HepG2 (cell line): ENCODE measurements at regions not wholly inside any gene's neighbourhood (a gene's known extent, or its start where the extent isn't known, plus 50 kb on each side); places are given as distances from the start of the nearest gene placed in this dataset.

Experiments
- ATAC-seq: fragments of 200-7000 bp; cut with Tn5 transposase; 3 replicates; pipeline ENCODE4 v1.9.1; 2020; ENCODE audit warnings: mild to moderate bottlenecking, moderate library complexity
- BruUV-seq: library from RNA; stranded (reverse); fragments of 400-500 nt; replicated peaks from 2 replicates; lab custom pipeline; 2021; lab: Mats Ljungman, UMichigan
- CTCF ChIA-PET: fragments of 300-600 bp; formaldehyde crosslinking; extraction: SDS; loops from one replicate; lab custom pipeline; 2021; ENCODE audit warnings: low total read pairs, inconsistent platforms, low intra/inter-chr PET ratio; lab: Yijun Ruan, JAX
- POLR2A ChIA-PET: fragments of 350-600 bp; sonication (Branson Sonifier 250); formaldehyde crosslinking; loops from one replicate; lab custom pipeline; 2020; ENCODE audit warnings: antibody characterized with exemption, inconsistent platforms; lab: Yijun Ruan, JAX
- DNase-seq: peaks from one replicate; pipeline ENCODE4 v3.0.0-alpha.2; 2015; ENCODE audit warnings: low spot score
- FAIRE-seq: peaks from 3 replicates; lab custom pipeline; 2011; peaks lifted over from hg19 to GRCh38; lab: Jason Lieb, UNC
- H2AFZ ChIP-seq: one replicate; pipeline ENCODE4 v1.6.1; 2011; ENCODE audit warnings: low read length, inconsistent platforms
- H3K27ac ChIP-seq: fragments of 300-600 bp; 3 replicates; pipeline ENCODE4 v1.8.0; 2011; ENCODE audit warnings: mixed run types, mild to moderate bottlenecking, mixed read lengths, low read length, inconsistent platforms; ENCODE audit not compliant: insufficient read depth; ENCODE audit errors: extremely low read length
- H3K27me3 ChIP-seq, 2 experiments: fragments of 200-600 bp in 1 of 2; 2 replicates in 1 of 2; 3 replicates in 1 of 2; pipeline versions ENCODE4 v1.6.0 to v1.8.0; 2011; ENCODE audit warnings: low read length in 2 of 2, mild to moderate bottlenecking in 2 of 2, moderate library complexity in 2 of 2, inconsistent platforms in 1 of 2; ENCODE audit not compliant: insufficient read depth in 2 of 2, control insufficient read depth in 1 of 2
- H3K36me3 ChIP-seq, 2 experiments: fragments of 200-600 bp in 1 of 2; replicated peaks in 1 of 2; 2 replicates in 1 of 2; 3 replicates in 1 of 2; pipeline versions ENCODE4 v1.5.1 to v1.8.0; 2011; ENCODE audit warnings: low read length in 2 of 2, inconsistent platforms in 1 of 2; ENCODE audit not compliant: insufficient read depth in 2 of 2, control insufficient read depth in 1 of 2
- H3K4me1 ChIP-seq: 2 replicates; pipeline ENCODE4 v1.5.1; 2012; ENCODE audit warnings: low read length, inconsistent platforms; ENCODE audit not compliant: insufficient read depth
- H3K4me2 ChIP-seq: 2 replicates; pipeline ENCODE4 v1.6.0; 2011; ENCODE audit warnings: low read depth, low read length, inconsistent platforms
- H3K4me3 ChIP-seq, 3 experiments: fragments of 200-600 bp in 1 of 3; sonication (generic), shearing (Covaris generic) in 1 of 3; replicated peaks in 1 of 3; 2 replicates each; pipeline ENCODE4 v1.5.1; 2011 to 2016; ENCODE audit warnings: low read length in 3 of 3, inconsistent platforms in 2 of 3, low read depth in 2 of 3, mild to moderate bottlenecking in 2 of 3, control low read depth in 1 of 3, mixed read lengths in 1 of 3; ENCODE audit not compliant: insufficient read depth in 1 of 3
- H3K79me2 ChIP-seq: one replicate; pipeline ENCODE4 v1.6.1; 2011; ENCODE audit warnings: low read length, inconsistent platforms; ENCODE audit not compliant: insufficient read depth
- H3K9ac ChIP-seq: 2 replicates; pipeline ENCODE4 v1.6.0; 2011; ENCODE audit warnings: mild to moderate bottlenecking, low read depth, low read length, inconsistent platforms; ENCODE audit not compliant: insufficient read depth
- H3K9me3 ChIP-seq: 2 replicates; pipeline ENCODE4 v1.5.1; 2012; ENCODE audit warnings: mild to moderate bottlenecking, low read length
- H4K20me1 ChIP-seq: 2 replicates; pipeline ENCODE4 v1.6.0; 2011; ENCODE audit warnings: inconsistent platforms, mild to moderate bottlenecking, low read length, moderate library complexity; ENCODE audit not compliant: insufficient read depth
- BRCA1 ChIP-seq: sonication (generic); formaldehyde crosslinking; IDR thresholded peaks from 2 replicates; pipeline ENCODE4 v1.4.0; 2020; ENCODE audit warnings: missing genetic modification reagents
- CHD4 ChIP-seq: fragments of 200-600 bp; sonication (generic); IDR thresholded peaks from 2 replicates; pipeline ENCODE4 v1.7.0; 2017; ENCODE audit warnings: mild to moderate bottlenecking, low read length, borderline replicate concordance
- ELK4 ChIP-seq: sonication (generic); formaldehyde crosslinking; IDR thresholded peaks from 2 replicates; pipeline ENCODE4 v1.9.0; 2021; ENCODE audit warnings: missing genetic modification reagents, borderline replicate concordance
- HNRNPUL1 ChIP-seq: fragments of 200-400 bp; formaldehyde crosslinking; IDR thresholded peaks from 2 replicates; pipeline ENCODE4 v1.6.1; 2017; ENCODE audit warnings: low read depth, mild to moderate bottlenecking, low read length, moderate library complexity
- IKZF5 ChIP-seq: IDR thresholded peaks from 2 replicates; pipeline ENCODE4 v1.6.1; 2018; ENCODE audit warnings: missing genetic modification reagents, mild to moderate bottlenecking, missing compliant biosample characterization
- ISX ChIP-seq: sonication (generic); formaldehyde crosslinking; conservative IDR thresholded peaks from 2 replicates; pipeline ENCODE4 v1.5.0; 2020; ENCODE audit warnings: missing genetic modification reagents
- NFKBIZ ChIP-seq: IDR thresholded peaks from 2 replicates; pipeline ENCODE4 v1.6.1; 2018; ENCODE audit warnings: missing genetic modification reagents, missing compliant biosample characterization
- ZNF644 ChIP-seq: IDR thresholded peaks from 2 replicates; pipeline ENCODE4 v1.6.1; 2016; ENCODE audit warnings: low read depth
- ZSCAN12 ChIP-seq: sonication (generic); formaldehyde crosslinking; IDR thresholded peaks from 2 replicates; pipeline ENCODE4 v1.9.0; 2021; ENCODE audit warnings: mild to moderate bottlenecking, missing genetic modification reagents
- WGBS: methylation state at CpG from one replicate; pipeline ENCODE4 v1.1.6; 2017; ENCODE audit warnings: low lambda C conversion rate; 5-methylcytosine and 5-hydroxymethylcytosine counted together
- in situ Hi-C: cut with HindIII; loops from 2 replicates; pipeline ENCODE4 v1.10.0; 2017; ENCODE audit warnings: low pct_unique_long_range_greater_than_20kb; ENCODE audit not compliant: extremely low pct_ligation_motif_present
- intact Hi-C: fragments of 100-400 bp; cut with micrococcal nuclease; formaldehyde crosslinking; loops from one replicate; pipeline ENCODE4 v1.10.0; 2022; ENCODE audit not compliant: unreplicated experiment
- TF ChIP-seq, protein P1 (sequence below): sonication (generic); formaldehyde crosslinking; IDR thresholded peaks from 2 replicates; pipeline ENCODE4 v1.5.1; 2020; ENCODE audit warnings: missing genetic modification reagents, mild to moderate bottlenecking, borderline replicate concordance
- TF ChIP-seq, protein P2 (sequence below): sonication (generic); formaldehyde crosslinking; IDR thresholded peaks from 2 replicates; pipeline ENCODE4 v1.9.0; 2021; ENCODE audit warnings: missing genetic modification reagents, borderline replicate concordance
- TF ChIP-seq, protein P3 (sequence below): sonication (generic); formaldehyde crosslinking; IDR thresholded peaks from 2 replicates; pipeline ENCODE4 v1.5.1; 2020; ENCODE audit warnings: mild to moderate bottlenecking, missing genetic modification reagents

GRCh38 chr3:137930976-137931375 is 79.0 kb upstream of the CLDN18 start:
- FAIRE-seq: no peak
- Histone ChIP-seq H3K27ac (no peak overlapping the region), H3K4me1 (no peaks in the 10 kb centered on the region), H3K9me3 (no peaks in the 10 kb centered on the region), H2AFZ (no peak overlapping the region), H3K4me2 (no peak overlapping the region), H4K20me1 (no peaks in the 10 kb centered on the region), H3K79me2 (no peaks in the 10 kb centered on the region), H3K4me3 (no peak overlapping the region), H3K27me3 (no peaks in the 10 kb centered on the region; a peak in 1 of 5 replicates), H3K9ac (no peak overlapping the region), H3K36me3 (no peaks in the 10 kb centered on the region)
- no peak for ATAC-seq
- no TSS peak for BruUV-seq
- 7% methylated on average over 3 of the region's 3 CpGs for WGBS
- ChIA-PET POLR2A (no interaction called here), CTCF (no interaction called here)
- in situ Hi-C loops (no loop called here), intact Hi-C loops (no loop called here)
- no peak for TF ChIP-seq ZNF644 (CRISPR knock-in tag)
- TF ChIP-seq ZSCAN12: no peak
- no peak for TF ChIP-seq HNRNPUL1
- no peak for TF ChIP-seq CHD4
- TF ChIP-seq ELK4 (CRISPR knock-in tag): no peak
- TF ChIP-seq, protein P1, sequence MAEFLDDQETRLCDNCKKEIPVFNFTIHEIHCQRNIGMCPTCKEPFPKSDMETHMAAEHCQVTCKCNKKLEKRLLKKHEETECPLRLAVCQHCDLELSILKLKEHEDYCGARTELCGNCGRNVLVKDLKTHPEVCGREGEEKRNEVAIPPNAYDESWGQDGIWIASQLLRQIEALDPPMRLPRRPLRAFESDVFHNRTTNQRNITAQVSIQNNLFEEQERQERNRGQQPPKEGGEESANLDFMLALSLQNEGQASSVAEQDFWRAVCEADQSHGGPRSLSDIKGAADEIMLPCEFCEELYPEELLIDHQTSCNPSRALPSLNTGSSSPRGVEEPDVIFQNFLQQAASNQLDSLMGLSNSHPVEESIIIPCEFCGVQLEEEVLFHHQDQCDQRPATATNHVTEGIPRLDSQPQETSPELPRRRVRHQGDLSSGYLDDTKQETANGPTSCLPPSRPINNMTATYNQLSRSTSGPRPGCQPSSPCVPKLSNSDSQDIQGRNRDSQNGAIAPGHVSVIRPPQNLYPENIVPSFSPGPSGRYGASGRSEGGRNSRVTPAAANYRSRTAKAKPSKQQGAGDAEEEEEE (CRISPR knock-in tag): no peak
- TF ChIP-seq IKZF5 (CRISPR knock-in tag): no peak
- TF ChIP-seq, protein P2, sequence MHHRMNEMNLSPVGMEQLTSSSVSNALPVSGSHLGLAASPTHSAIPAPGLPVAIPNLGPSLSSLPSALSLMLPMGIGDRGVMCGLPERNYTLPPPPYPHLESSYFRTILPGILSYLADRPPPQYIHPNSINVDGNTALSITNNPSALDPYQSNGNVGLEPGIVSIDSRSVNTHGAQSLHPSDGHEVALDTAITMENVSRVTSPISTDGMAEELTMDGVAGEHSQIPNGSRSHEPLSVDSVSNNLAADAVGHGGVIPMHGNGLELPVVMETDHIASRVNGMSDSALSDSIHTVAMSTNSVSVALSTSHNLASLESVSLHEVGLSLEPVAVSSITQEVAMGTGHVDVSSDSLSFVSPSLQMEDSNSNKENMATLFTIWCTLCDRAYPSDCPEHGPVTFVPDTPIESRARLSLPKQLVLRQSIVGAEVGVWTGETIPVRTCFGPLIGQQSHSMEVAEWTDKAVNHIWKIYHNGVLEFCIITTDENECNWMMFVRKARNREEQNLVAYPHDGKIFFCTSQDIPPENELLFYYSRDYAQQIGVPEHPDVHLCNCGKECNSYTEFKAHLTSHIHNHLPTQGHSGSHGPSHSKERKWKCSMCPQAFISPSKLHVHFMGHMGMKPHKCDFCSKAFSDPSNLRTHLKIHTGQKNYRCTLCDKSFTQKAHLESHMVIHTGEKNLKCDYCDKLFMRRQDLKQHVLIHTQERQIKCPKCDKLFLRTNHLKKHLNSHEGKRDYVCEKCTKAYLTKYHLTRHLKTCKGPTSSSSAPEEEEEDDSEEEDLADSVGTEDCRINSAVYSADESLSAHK: no peak
- TF ChIP-seq ISX (CRISPR knock-in tag): no peak
- TF ChIP-seq NFKBIZ (CRISPR knock-in tag): no peak
- TF ChIP-seq, protein P3, sequence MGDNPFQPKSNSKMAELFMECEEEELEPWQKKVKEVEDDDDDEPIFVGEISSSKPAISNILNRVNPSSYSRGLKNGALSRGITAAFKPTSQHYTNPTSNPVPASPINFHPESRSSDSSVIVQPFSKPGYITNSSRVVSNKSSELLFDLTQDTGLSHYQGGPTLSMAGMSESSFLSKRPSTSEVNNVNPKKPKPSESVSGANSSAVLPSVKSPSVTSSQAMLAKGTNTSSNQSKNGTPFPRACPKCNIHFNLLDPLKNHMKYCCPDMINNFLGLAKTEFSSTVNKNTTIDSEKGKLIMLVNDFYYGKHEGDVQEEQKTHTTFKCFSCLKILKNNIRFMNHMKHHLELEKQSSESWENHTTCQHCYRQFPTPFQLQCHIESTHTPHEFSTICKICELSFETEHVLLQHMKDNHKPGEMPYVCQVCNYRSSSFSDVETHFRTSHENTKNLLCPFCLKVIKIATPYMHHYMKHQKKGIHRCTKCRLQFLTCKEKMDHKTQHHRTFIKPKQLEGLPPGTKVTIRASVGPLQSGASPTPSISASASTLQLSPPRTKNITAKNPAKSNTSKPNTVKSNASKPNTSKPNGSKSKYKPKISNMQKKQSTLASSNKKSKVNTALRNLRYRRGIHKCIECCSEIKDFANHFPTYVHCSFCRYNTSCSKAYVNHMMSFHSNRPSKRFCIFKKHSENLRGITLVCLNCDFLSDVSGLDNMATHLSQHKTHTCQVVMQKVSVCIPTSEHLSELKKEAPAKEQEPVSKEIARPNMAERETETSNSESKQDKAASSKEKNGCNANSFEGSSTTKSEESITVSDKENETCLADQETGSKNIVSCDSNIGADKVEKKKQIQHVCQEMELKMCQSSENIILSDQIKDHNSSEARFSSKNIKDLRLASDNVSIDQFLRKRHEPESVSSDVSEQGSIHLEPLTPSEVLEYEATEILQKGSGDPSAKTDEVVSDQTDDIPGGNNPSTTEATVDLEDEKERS: no peak
- no peak for TF ChIP-seq BRCA1 (CRISPR knock-in tag)
- DNase-seq: no peak
